RWPE2 (cell line): ENCODE measurements at regions not wholly inside any gene's neighbourhood (a gene's known extent, or its start where the extent isn't known, plus 50 kb on each side); places are given as distances from the start of the nearest gene placed in this dataset.
"Not testable (repeated sequence)": the region's sequence is repeated elsewhere in the genome, so short reads cannot be mapped to it uniquely, and the experiment has no call there.

Source experiments
- ATAC-seq: fragments of 200-7000 bp; cut with Tn5 transposase; 3 replicates; pipeline ENCODE4 v1.9.1; 2021; ENCODE audit warnings: low read depth
- DNase-seq: peaks from one replicate; pipeline ENCODE4 v3.0.0-alpha.2; 2020; ENCODE audit warnings: low spot score
- H3K27ac ChIP-seq: fragments of 450-650 bp; 2 replicates; pipeline ENCODE4 v1.5.1; 2017; ENCODE audit warnings: mild to moderate bottlenecking; ENCODE audit not compliant: poor library complexity, severe bottlenecking
- H3K27me3 ChIP-seq: fragments of 250-450 bp; sonication (Bioruptor Pico); 2 replicates; pipeline ENCODE4 v1.5.1; 2021; ENCODE audit warnings: mild to moderate bottlenecking, moderate library complexity; ENCODE audit not compliant: insufficient read depth, poor library complexity, severe bottlenecking
- H3K36me3 ChIP-seq: fragments of 250-450 bp; sonication (Bioruptor Pico); 2 replicates; pipeline ENCODE4 v1.5.1; 2020; ENCODE audit warnings: low read depth, mild to moderate bottlenecking, moderate library complexity
- H3K4me1 ChIP-seq: fragments of 250-450 bp; sonication (Bioruptor Pico); 2 replicates; pipeline ENCODE4 v1.5.1; 2021; ENCODE audit warnings: mild to moderate bottlenecking, moderate library complexity; ENCODE audit not compliant: insufficient read depth, poor library complexity, severe bottlenecking
- H3K4me3 ChIP-seq: fragments of 250-450 bp; sonication (Bioruptor Pico); 2 replicates; pipeline ENCODE4 v1.5.1; 2021; ENCODE audit warnings: mild to moderate bottlenecking, moderate library complexity; ENCODE audit not compliant: severe bottlenecking
- H3K9me3 ChIP-seq: fragments of 250-450 bp; sonication (Bioruptor Pico); 2 replicates; pipeline ENCODE4 v1.5.1; 2021; ENCODE audit warnings: mild to moderate bottlenecking, moderate library complexity; ENCODE audit not compliant: severe bottlenecking
- CTCF ChIP-seq: fragments of 450-650 bp; IDR thresholded peaks from one replicate; pipeline ENCODE4 v1.5.1; 2017; ENCODE audit warnings: mild to moderate bottlenecking, moderate library complexity; ENCODE audit not compliant: poor library complexity, severe bottlenecking

DNA sequence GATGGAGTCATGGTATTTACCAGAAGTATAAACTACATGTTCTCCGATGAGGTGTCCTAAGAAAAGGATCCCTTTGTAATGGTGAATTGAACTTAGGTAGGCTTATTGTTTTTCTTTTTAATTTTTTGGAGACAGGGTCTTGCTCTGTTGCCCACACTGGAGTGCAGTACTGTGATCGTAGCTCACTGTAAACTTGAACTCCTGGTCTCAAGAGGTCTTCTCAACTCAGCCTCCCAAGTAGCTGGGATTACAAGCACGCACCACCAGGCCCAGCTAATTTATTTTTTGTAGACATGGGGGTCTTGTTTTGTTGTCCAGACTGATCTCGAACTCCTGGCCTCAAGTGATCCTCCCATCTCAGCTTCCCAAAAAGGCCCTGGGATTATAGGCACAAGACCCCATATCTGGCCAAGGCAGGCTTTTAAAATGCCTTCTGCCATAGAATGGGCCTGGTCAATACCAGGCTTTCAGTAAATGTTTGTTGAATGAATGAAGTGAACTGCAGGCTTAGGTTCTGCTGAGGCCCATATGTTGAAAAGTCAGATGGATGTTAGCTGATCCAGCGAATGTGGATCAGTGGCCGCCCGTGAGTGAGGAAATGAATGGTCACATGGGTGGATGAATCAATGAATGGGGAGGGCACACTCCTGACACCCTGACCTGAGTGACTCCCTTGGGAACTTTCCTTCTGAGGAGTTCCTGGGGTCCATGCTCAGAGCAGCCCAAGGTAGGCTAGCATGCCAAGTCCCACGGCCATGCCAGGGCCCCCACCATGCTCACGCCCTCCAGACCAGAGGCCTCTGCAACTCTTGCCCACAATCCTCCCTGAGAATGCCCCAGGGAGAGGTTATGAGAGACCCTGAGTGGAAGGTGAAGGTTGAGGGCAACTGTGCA lies 118.0 kb upstream of the MYCN start:
- ATAC-seq (no peak), DNase-seq (no peak)
- Histone ChIP-seq H3K27ac (no peak overlapping the region), H3K9me3 (no peaks in the 10 kb centered on the region), H3K27me3 (no peaks in the 10 kb centered on the region), H3K4me3 (no peak overlapping the region), H3K4me1 (no peaks in the 10 kb centered on the region), H3K36me3 (no peaks in the 10 kb centered on the region)
- no peak for TF ChIP-seq CTCF

GRCh38 chr2:15823459-15824396 lies 116.6 kb upstream of the MYCN start:
- Histone ChIP-seq H3K27me3 (no peaks in the 10 kb centered on the region), H3K4me1 (no peaks in the 10 kb centered on the region), H3K9me3 (no peaks in the 10 kb centered on the region), H3K4me3 (no peak overlapping the region), H3K27ac (no peak overlapping the region), H3K36me3 (no peaks in the 10 kb centered on the region)
- ATAC-seq (no peak), DNase-seq (no peak)
- TF ChIP-seq CTCF: no peak

DNA sequence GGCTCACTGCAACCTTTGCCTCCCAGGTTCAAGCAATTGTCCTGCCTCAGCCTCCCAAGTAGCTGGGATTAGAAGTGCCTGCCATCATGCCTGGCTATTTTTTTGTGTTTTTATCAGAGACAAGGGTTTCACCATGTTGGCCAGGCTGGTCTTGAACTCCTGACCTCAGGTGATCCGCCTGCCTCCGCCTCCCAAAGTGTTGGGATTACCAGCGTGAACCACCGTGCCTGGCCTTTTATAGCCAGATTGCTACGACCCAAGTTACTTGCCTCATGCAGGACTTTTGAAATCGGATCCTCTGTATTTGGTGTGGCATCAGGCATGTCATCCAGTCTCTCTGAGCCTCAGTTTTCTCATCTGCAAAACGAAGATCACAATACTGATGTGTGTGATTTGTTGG lies 115.9 kb upstream of the MYCN start:
- H3K9me3 ChIP-seq, DNase-seq, H3K4me1 ChIP-seq, H3K4me3 ChIP-seq, ATAC-seq, H3K36me3 ChIP-seq, H3K27me3 ChIP-seq, H3K27ac ChIP-seq: not testable (repeated sequence)

- TF ChIP-seq CTCF: no peak
- Histone ChIP-seq H3K4me1 (no peaks in the 10 kb centered on the region), H3K4me3 (no peak overlapping the region), H3K27ac (no peak overlapping the region), H3K36me3 (no peaks in the 10 kb centered on the region), H3K27me3 (no peaks in the 10 kb centered on the region), H3K9me3 (no peaks in the 10 kb centered on the region)
- ATAC-seq (no peak), DNase-seq (no peak)
These were observed 114.9 kb upstream of the MYCN start for GRCh38 chr2:15825276-15825980.

- H3K9me3 ChIP-seq: no peaks in the 10 kb centered on the region
- no peak for TF ChIP-seq CTCF
- H3K27ac ChIP-seq: no peak overlapping the region
- DNase-seq (no peak), ATAC-seq (peak; percentile 89)
- no peaks in the 10 kb centered on the region for H3K27me3 ChIP-seq
- H3K4me1 ChIP-seq: no peaks in the 10 kb centered on the region
- H3K4me3 ChIP-seq: no peak overlapping the region
- no peaks in the 10 kb centered on the region for H3K36me3 ChIP-seq
These were observed 114.1 kb upstream of the MYCN start for GRCh38 chr2:15826273-15826717.
